COLO829 (cell line): ENCODE measurements at regions not wholly inside any gene's neighbourhood (a gene's known extent, or its start where the extent isn't known, plus 50 kb on each side); places are given as distances from the start of the nearest gene placed in this dataset.

Source experiments
- DNase-seq: peaks from one replicate; pipeline ENCODE4 v3.0.0; 2012; ENCODE audit warnings: low spot score

DNA sequence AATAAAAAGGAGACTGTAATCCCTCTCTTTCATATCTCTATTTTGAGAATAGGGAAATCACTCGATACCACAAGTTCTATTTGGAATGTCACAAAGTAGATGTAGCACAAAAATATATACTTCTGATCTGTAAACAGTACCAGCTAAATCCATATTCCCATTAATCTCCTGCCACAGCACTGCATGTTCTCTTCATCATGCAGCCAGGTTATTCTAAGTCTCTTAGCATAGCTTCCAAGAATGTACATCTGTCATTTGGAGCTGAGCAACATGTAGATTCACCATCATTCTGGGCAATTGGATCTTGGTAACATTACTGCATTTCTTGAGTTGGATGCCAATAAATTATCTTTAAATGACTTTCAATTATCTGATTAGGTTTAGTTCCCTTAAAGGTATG, 1874.5 kb downstream of the MRPL39 start:
- no peak for DNase-seq

DNA sequence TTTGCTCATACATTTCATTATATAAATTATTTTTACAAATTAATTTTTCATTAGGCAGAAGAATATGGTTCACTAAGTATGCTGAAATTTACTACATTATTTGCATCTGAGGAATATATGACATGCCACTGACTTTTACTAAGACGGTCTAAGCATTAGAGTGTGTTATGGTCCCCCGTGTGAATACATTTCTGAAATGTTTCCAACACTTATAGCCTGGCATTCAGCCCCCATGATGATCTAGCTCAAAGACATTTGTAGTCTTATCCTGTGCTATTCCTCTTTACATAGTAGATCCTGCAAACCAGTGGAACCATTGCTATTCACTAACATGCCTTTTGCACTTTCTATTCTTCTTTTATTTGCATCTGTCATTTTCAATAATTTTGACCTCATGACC, 1878.0 kb downstream of the MRPL39 start:
- no peak for DNase-seq

DNA sequence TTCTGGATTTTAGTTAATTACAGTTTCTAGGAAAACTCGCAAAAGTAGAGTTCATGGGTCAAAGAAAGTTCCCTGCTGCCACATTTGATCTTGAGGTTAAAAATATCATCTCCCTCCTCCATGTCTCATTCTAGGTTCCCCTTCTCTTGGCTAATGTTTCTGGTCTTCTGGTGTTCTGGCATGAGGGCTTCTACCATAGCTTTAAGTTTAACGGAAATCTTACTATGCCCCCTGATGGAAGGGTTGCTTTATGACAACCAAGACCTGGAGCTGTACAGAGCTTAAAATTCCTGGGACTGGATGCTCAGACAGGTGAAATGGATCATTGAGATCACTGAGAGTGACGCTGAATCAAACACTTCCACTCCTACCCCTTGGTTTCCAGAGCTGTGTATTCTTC, 1881.7 kb downstream of the MRPL39 start:
- DNase-seq, result no peak

DNA sequence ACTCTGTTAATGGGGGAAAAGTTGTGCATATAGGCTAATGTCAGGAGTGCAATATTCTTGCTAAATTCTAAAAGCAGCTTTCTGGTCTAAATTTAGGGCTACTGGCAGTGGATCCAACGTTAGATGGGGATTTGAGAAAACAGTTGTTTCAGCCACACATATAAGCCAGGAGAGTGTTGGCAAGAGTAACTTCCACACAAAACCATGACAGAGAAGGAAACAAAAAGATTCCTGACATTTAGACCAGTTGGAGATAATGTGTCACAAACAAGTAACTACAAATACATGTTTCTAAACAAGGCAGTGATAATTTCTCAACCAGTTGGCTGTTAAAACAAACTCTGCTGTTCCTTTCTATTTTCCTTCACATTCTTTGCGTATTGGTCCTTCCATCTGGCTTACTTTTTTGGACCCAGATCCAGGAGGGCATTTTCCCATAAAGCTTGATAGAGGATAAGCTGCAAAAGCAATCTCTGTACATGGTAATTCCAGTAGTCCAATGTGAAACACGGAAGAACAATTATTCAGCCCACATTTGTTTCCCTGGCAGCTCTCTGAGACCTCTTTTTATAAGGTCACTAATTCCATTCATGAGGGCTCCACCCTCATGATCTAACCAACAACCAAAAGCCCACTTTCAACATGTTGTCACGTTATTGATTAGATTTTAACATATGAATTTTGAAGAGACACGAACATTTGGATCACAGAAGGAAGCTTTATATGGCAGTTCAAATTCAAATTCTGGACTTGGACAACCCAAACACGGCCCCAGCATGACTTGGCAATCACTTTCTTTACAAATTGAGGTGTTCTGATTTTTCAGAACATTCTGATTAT, 1888.6 kb downstream of the MRPL39 start:
- no peak for DNase-seq

DNA sequence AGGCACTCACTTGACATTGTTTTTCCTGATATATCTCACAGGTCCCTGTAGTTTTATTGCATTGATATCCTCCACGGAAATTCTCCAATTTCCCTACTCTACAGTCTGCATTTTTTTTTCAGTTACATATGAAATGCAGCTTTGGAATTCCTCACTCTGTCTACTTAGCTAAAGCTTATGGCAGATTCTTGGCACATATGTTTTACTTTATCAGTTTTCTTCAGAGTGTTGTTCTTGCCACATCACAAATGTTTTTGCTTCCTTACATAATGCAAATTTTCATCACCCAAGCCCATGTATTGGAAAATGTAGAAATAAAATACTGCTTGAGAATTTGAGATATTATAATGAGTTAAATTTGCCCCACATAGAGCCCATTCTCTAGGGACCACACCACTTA, 1895.1 kb downstream of the MRPL39 start:
- DNase-seq, result no peak

DNA sequence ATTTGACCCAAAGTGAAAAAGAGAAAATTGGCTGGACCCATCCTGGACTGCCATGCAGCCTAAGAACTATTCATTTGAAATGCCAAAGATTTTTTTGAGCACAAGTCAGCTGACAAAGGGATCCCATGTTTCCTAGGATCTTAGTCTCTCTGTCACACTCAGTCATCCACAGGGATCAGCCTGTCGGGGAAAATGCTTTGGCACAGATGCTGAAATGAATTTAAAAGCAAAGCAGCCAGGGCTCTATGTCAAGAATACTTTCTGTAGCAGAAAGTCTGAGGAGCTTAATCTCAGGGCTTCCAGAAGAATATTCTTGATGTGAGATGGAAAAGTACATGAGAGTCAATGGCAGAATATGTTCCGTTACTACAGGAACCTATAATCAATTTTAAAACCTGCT, 1900.8 kb downstream of the MRPL39 start:
- no peak for DNase-seq

DNA sequence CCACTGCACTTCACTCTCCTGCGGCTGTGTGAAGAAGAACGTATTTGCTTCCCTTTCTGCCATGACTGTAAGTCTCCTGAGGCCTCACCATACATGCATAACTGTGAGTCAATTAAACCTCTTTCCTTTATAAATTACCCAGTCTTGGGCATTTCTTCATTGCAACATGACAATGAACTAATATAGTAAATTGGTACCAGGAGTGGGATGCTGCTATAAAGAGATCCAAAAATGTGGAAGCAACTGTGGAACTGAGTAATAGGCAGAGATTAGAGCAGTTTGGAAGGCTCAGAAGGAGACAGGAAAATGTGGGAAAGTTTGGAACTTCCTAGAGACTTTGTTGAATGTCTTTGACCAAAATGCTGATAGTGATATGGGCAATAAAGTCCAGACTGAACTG, 1907.9 kb downstream of the MRPL39 start:
- DNase-seq, result no peak

DNA sequence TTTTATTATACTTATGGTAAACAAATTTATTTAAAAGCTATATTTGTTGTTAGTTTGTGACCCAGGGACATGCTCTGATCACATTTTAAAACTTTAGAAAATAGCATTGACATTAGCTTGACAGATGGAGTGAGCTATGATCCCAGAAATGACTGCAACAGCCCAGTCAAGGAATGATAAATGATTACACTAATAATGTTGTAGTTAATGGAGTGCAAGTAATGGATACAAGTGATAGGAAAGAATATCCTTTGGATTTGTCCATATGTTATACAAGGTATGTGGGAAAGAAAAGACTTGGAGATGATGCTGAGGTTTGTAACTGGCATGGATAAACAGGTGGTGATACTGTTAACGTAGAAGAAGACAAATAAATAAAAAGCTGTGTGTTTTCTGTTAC, 1908.7 kb downstream of the MRPL39 start:
- DNase-seq, result no peak

DNA sequence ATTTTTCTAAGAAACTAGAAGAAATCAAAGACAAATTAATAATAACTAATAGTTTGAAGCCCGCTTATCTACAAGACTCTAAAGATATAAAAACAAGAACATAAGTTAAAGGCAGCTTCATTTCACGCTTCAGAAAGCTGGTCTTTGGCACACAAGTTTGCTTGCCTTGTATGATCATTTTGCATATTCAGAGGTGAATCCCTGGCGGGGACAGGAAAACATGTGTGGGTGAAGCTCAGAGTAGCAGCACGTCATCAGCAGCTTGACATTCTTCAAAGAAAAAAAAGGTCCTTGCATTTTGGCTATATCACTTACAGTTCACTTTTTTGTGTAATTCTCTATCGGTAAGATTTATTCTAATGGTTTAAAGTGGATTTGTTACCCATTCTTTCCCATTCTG, 1911.8 kb downstream of the MRPL39 start:
- DNase-seq, result no peak

DNA sequence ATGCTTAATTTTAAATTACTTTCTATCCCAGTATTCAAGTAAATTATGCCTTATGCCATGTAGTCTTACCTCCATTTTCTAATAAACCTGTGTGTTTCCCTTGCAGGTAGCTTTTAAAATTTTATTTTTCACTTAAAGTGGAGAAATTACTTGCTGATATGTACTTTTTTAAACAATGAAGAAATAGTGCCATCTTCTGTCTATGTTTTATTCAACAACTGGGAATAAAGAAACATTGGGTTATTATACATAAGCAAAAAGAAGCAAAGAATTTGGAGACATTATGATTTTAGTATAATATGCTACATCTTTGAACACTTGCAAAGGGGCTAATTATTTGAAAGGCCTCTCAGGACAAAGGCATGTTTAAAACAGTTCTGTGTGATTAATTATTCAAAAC, 1912.9 kb downstream of the MRPL39 start:
- no peak for DNase-seq

DNA sequence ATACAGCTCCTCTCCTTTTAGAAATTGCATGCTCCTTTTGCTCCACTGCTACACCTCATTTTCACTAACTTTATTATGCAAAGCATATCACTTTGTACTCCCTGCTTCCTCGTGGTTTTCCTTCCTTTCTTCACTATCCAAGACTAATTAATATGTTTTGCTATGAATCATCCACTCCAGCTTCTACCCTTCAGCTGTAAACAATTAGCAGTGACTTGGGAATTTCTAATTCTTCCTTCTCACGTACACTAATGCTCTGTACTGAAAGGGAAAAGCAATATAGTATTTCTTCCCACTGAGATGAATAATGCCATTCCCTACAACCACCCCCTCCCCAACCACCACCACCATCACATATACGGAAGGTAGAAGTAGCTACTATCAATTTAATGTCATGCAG, 1917.0 kb downstream of the MRPL39 start:
- DNase-seq, result no peak

DNA sequence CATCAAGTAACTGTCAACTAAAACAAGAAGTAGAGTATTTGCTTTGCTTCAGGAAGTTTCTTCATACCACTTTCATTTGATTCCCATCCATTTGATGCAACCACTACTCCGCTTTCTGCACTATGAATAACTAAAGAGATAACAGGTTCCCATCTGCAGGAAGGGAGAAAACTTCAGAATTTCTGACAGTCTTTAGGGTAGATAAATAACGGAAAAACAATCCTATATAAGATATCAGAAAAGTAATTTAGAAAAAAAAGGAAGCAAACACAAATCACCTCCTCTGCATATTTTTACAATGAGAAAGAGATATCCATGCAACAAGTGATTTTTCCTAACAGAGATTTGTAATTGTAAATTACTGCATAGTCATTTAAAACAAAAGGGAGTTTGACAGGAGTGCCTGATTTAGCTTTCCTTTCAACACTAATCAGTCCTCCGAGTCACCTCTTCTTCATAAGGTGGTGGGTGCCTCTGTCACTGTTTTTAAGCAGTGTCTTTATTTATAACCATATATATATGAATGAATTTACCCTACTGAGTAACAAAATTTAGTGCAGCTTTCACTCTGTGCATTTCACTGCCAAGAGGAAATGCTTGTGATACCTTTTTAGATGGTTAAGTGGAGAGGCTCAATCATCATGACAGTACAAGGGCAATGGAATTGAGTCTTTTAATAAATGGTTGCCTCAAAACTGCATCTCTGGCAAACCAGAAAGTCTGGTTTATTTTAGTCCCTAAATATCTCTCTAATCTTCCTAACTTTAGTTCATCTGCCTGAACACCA, 1920.4 kb downstream of the MRPL39 start:
- no peak for DNase-seq

DNA sequence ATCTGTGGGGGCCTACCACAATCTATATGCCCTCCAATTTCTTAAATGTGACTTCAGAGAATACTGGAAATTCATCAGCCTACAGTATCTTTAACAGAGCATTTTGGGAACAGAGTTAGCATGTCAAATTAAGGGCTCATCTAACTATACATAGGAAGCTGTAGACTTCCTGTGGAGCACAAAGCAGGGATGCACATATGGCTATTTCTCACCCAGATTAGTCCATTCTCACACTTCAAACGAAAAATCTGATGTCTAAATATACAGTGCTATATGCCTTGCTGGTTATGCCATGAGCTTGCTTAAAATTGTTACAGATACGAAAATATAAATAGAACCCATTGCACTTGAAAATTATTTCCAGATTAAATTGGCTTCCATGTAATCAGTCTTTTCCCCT, 1922.8 kb downstream of the MRPL39 start:
- no peak for DNase-seq

DNA sequence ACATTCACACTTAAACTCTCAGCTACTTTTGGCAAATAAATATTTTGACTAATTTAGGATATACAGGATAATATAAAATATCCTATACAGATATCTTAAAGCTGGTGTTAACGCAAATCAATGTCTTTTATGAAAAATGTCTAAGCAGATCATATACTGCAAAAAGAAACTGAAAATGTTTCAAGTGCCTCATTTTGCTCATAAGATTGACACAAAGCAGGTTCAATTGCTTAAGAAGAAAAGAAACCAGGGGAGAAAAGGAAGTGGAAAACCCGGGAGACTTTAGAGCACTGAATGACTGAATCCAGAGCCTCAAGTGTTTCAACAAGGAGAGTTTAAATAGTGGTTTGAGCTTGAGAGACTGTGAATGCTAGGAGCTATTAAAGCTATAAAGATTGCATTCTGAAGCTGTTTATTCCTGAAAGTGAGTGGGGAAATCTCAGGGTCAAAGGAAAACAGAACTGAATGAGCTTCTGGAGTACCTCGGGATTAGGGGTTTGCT, 1943.0 kb downstream of the MRPL39 start:
- no peak for DNase-seq

DNA sequence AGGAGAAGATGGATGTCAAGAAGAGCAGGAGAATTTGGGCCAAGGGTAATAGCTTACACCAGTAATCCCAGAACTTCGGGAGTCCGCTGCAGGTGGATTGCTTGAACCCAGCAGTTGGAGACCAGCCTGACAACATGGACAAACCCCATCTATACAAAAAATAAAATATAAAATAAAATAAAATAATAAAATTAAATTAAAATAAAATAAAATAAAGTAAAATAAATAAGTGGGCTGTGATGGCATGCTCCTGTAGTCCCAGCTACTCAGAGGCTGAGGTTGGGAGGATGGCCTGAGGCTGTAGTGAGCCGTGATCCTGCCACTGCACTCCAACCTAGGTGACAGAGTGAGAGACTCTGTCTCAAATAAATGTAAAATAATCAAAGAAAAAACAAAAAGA, 1946.7 kb downstream of the MRPL39 start:
- DNase-seq, result no peak

DNA sequence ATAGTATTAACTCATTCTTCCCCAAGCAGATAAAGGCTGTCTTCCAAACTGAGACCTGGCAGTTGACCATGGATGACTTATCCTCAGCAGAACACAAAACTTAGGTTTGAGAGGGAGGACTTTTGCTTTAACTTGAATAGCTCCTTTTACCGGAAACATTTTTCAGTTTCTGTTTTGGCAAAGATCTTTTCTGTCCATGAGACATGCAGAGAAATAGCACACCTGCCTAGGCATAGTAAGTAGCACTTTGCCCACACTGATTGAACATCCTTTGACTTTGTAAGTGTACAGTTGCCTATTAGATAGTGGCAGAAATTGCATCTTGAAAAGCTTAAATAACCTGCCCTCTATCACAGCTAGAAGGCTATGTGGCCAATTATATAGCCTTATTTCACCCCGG, 1962.5 kb downstream of the MRPL39 start:
- no peak for DNase-seq

DNA sequence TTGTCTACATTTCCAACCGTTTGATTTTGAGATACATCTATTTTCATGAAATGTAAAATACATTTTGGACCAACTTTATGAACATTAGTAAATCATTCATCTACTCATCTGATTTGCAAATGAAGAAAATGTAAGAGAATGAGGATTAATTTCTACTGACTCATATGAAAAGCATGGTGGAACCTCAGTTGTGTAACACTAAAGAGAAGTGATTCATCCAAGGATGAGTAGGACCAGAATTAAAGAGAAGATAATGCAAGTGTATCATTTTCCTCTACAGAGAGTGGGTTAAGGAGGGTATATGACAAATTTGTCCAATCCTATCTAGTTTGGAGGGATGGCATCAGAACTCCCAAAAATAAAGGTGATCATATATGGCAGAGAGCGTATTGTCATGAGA, 1967.6 kb downstream of the MRPL39 start:
- DNase-seq, result no peak

DNA sequence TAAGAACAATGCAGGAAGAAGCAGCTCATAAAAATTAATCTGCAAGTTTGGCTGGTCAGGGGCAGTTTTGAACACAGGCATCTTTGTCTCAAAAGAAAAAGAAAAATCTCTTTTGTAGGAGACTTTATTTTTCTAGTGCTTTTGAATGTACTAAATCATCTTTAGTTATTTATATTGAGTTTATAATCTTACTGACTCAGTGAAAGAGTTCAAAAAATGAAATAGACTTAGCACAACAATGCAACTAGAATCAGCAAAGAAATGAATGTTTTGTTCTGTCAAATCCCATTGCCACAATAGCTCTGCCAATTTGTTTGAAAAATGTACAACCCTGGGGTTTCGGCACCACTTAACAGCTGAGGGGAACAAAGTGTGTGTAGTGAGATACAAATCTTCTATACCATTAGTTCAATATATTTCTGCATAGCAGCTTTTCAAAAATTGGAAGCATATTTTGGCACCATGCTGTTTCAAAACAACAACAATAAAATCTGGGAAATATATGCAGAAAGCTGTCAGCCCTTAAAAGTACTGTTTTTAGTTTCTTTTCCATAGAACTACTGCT, 1969.1 kb downstream of the MRPL39 start:
- DNase-seq, result no peak

DNA sequence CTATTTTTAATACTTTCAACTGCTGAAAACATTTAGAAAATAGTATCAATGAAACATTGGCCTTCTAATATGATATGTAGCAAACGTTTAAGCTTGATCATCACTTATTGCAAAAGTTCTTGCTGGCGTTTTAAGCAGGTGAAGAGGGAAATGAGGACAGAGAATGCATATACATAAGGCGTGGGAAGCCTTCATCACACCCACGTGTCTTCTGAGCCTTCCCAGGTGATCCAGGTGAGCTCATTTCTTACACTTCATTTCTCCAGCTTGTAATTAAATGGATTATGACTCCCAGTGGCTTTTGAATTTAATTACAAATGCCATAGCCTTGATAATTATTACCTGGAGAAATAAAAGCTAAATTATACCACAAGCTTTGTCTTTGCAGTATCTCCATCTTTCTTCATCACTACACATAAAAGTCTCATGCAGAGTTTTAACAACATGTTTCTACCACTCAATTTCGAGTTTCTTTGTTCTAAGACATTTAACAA, 1973.8 kb downstream of the MRPL39 start:
- DNase-seq, result no peak

DNA sequence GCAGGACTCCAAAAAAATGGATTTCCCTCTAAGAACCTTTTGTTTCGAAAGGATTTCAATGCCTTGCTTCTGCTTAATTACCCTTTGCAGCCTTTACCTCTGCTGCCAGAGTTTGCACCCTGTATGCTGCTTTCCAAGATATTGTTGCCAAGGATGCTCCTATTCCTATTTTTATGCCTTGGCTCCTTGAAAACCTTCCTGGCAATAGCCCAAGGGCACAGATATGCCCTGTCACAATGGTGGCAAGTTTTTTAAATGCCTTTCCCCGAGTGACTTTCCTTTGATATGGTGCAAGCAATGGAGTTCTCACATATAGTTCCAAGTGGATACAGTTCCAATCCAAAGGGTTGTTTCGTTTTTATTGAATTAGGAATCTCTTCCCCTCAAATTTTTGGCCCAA, 1983.0 kb downstream of the MRPL39 start:
- no peak for DNase-seq

DNA sequence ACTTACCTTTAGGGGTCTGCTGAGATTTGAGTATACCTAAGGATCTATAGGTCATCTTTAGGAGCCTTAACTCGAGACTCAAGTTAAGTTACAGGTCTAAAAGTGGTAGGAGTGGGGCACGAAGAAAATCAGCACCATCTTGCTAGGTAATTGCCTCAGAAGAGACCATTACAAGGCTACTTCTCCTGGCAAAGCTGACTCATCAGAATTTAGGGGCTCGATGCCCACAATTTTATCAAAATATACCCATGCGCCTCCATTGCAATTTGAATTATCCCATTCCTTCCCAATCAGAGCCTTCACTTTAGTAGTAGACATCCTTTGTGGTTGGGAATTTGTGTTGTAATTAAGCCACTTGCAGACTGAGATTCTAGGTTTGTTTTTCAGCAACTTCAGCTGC, 1994.3 kb downstream of the MRPL39 start:
- no peak for DNase-seq

DNA sequence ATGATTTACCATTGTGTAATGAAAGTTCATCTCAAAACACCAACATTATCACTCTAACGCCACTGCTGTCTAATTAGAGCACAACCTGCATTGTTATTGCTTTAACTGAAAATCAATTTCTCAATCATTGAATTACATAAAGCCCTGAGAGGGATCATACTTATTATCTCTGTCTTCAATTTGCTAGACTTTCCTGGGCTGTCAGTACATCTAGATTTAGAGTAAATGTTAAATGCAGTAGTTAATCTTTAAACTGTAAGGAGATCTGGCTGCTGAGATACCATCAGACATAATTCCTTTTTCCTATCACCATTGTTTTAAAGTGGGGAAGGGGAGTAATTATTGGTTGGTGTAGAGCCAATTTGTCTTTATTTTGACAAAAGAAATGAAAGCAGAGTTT, 1995.1 kb downstream of the MRPL39 start:
- DNase-seq, result no peak
